ENCODE measurements at regions not wholly inside any gene's neighbourhood (a gene's known extent, or its start where the extent isn't known, plus 50 kb on each side); places are given as distances from the start of the nearest gene placed in this dataset.
"Not testable (repeated sequence)": the region's sequence is repeated elsewhere in the genome, so short reads cannot be mapped to it uniquely, and the experiment has no call there.

- not testable (repeated sequence) for DNase-seq
Observed at GRCh38 chr1:146314449-146315246, 85.8 kb upstream of the NOTCH2NLA start.

DNA sequence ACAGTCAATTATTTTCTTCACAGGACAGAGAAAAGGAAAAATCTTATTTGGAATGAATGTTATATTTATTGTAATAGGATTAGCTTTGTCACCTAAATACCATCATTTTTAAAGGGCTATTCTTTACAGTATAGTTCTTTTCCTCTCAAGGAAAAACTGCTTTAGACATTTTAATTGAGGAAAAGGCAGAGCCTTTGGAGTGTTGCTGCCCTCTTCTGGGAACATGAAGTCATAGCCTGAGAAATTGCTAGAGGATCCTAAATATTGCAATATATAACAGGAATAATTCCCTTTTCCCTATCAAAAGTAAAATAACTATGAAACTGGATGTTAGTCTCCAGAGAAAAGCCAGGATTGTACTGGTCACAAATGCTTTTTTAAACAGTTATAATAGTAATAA is 81.8 kb upstream of the NOTCH2NLA start:
- DNase-seq = not testable (repeated sequence)

GRCh38 chr1:146309427-146309826 is 80.6 kb upstream of the NOTCH2NLA start:
- not testable (repeated sequence) for DNase-seq

- not testable (repeated sequence) for DNase-seq
Observed at GRCh38 chr1:146308892-146309291, 80.1 kb upstream of the NOTCH2NLA start.

- DNase-seq = not testable (repeated sequence)
Observed at GRCh38 chr1:146308152-146308551, 79.3 kb upstream of the NOTCH2NLA start.

DNA sequence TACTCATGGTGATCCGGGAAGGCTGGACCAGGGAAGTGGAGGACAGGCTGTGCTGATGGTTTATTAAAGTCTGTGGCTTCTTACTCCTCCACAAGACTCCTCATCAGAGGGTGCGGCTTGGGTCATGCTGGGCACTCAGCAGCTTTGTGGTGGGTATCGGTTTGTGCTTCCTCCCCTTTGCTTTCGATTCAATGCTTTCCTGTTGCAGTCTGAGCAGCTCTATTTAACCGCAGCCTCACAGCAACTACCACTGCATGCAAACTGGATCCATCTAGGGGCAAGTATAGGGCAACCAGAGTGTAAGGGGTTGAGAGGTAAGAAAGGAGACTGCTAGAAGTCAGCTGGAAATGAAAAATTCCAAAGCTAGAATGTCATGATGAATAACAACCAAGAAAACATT is 78.8 kb upstream of the NOTCH2NLA start:
- not testable (repeated sequence) for DNase-seq

GRCh38 chr1:146306651-146307050 is 77.8 kb upstream of the NOTCH2NLA start:
- DNase-seq = not testable (repeated sequence)

- DNase-seq = not testable (repeated sequence)
Observed at GRCh38 chr1:146305442-146305841, 76.6 kb upstream of the NOTCH2NLA start.

- DNase-seq = not testable (repeated sequence)
Observed at GRCh38 chr1:146298575-146298897, 69.7 kb upstream of the NOTCH2NLA start.

DNA sequence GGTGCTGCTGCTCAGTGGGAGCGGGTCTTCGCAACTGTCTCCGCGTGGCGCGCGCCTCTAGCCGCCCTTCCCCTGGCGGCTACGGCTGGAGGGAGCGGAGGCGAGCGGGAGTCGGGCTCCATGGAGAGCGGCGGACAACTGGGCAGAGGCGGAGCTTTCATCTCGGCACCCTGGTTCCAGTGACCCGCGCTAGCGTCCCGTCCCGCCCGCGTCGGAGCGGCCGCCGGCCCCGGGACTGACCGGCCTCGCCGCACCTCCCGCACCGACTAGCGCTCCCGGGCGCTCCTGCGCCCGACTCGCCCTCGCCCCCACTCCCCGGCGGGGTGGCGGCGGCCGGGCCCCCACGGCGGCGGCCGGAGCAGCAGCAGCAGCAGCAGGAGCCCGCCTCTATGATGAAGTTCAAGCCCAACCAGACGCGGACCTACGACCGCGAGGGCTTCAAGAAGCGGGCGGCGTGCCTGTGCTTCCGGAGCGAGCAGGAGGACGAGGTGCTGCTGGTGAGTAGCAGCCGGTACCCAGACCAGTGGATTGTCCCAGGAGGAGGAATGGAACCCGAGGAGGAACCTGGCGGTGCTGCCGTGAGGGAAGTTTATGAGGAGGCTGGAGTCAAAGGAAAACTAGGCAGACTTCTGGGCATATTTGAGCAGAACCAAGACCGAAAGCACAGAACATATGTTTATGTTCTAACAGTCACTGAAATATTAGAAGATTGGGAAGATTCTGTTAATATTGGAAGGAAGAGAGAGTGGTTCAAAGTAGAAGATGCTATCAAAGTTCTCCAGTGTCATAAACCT is 69.2 kb upstream of the NOTCH2NLA start:
- not testable (repeated sequence) for DNase-seq

DNA sequence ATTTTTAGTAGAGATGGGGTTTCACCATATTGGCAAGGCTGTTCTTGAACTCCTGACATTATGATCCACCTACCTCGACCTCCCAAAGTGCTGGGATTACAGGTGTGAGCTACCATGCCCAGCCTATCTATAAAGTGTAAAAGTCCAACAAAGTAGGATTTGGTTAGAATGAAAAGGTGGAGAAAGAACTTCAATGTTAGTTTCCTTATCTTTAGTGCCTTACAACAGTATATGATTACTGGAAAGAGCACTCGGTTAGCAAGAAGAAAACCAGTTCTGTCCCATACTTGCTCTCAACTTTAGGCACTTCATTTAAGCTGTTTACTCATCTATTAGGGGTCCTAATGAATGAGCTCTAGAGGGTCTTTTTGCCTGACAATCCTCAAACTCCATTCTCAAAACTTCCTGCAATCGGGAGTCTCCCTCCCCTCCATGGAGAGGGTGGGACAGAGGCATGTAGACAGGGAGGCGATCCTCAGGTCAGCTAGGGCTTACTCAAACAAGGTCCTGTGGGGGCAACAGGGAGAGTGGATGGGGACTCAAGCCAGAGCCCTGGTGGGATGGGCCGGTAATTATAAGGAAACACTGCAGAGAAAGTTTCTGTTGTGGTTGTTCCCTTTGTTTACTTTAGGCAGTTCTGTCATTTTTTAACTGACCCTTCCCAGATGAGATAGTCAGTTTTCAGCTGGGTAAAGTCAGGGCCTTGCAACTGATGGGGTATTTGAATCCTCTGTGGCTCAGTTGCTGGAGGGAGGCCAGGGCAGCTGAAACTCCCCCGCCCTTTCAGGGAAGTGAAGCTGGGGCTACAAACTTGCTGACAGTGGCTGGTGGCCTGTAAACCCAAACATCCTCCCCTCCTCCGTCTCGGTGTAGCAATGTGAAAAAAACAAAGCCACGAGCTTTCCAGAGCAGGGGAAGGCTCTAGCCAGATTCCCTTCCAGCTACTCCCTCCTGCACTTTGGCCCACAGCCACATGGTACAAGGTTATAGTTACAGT is 64.4 kb upstream of the NOTCH2NLA start:
- not testable (repeated sequence) for DNase-seq

DNA sequence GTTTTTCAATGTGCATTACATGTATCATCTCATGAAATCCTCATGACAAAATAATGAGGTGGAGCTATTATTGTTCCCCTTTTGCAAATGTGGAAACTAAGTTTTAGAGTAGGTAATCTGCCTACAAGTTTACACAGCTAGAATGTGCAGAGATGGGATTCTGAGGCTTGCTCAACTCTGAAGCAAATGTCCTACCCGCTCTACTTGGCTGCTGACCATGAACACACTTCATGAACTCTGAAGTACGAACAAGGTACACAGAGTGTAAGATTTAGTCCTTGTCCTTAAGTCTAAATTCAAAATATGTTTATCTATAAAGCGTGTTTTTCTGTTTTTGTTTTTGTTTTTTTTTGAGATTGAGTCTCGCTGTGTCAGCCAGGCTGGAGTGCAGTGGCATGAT is 63.6 kb upstream of the NOTCH2NLA start:
- not testable (repeated sequence) for DNase-seq

DNA sequence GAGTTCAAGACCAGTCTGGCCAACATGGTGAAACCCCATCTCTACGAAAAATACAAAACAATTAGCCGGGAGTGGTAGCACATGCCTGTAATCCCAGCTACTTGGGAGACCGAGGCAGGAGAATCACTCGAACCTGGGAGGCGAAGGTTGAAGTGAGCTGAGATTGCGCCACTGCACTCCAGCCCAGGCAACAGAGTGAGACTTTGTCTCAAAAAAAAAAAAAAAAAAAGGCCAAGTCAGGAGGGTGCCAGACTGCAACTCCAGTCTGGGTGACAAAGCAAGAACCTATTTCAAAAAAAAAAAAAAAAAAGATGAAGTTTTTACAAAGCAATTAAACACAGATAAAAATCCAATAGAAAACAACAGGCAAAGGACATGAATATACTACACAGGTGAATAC is 59.1 kb upstream of the NOTCH2NLA start:
- DNase-seq = not testable (repeated sequence)

DNA sequence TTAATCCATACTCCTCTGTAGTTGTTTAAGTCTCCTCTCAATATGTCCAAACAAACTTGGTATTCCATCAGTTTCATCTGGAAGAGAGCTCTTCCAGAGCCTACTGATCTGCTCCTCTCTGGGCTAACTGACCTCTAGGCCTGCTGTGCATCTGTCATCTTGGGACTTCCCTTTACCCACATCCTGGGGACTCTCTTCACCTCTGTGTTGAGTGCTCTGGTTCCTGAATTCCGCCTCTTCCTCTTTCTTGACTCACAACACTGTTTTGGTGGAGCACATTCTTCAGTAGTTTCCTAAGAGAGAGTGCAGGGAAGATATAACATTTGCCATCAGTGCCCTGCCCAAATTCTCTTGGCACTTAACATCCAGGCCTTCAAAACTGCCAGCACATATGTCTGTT is 55.9 kb upstream of the NOTCH2NLA start:
- not testable (repeated sequence) for DNase-seq

GRCh38 chr1:146283527-146283880 is 54.7 kb upstream of the NOTCH2NLA start:
- not testable (repeated sequence) for DNase-seq

- DNase-seq = not testable (repeated sequence)
Observed at GRCh38 chr1:146282807-146283526, 54.1 kb upstream of the NOTCH2NLA start.

DNA sequence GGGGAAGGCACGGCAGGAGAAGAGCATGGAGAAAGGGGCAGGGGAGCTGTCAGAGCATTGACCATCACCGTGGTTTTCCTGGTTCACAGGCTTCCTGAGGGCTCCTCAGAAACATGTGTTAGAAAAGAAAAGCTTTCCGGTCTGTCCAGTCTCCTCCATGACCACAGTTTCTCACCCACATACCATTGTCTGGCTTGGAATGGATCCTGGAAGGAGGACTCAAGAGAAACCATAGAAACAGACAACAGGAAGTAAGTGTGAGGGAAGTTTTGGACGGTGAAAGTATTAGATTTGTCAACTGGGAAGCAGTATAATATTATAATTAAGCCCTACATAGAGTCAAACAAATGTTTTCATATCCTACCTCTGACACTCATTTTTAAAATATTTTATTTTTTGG is 52.7 kb upstream of the NOTCH2NLA start:
- DNase-seq = not testable (repeated sequence)

GRCh38 chr1:146278758-146279157 is 49.9 kb upstream of the NOTCH2NLA start:
- not testable (repeated sequence) for DNase-seq
